HEK293 (cell line): ENCODE measurements at regions not wholly inside any gene's neighbourhood (a gene's known extent, or its start where the extent isn't known, plus 50 kb on each side); places are given as distances from the start of the nearest gene placed in this dataset.

ENCODE experiments used
- CTCF ChIA-PET: fragments of 350-600 bp; formaldehyde crosslinking; extraction: SDS; loops from one replicate; lab custom pipeline; 2021; ENCODE audit warnings: antibody characterized with exemption; lab: Yijun Ruan, JAX
- POLR2A ChIA-PET: fragments of 300-600 bp; formaldehyde crosslinking; extraction: SDS; loops from one replicate; lab custom pipeline; 2020; ENCODE audit warnings: antibody characterized with exemption, inconsistent platforms; lab: Yijun Ruan, JAX
- H3K27ac ChIP-seq: fragments of 200-500 bp; sonication (Bioruptor generic); 2 replicates; pipeline ENCODE4 v1.5.1; 2014; ENCODE audit warnings: low read depth, low read length, control low read depth, inconsistent platforms; ENCODE audit errors: extremely low read depth
- H3K36me3 ChIP-seq, 2 experiments: fragments of 200-500 bp in 1 of 2; sonication (Bioruptor generic) in 1 of 2; 1 replicate in 1 of 2; 2 replicates in 1 of 2; pipeline ENCODE4 v1.5.1; 2014 to 2017; ENCODE audit warnings: inconsistent platforms in 2 of 2, low read length in 2 of 2; ENCODE audit not compliant: control insufficient read depth in 2 of 2, insufficient read depth in 1 of 2
- H3K4me1 ChIP-seq: fragments of 200-500 bp; sonication (Bioruptor generic); 2 replicates; pipeline ENCODE4 v1.5.1; 2014; ENCODE audit warnings: mild to moderate bottlenecking, low read length, inconsistent platforms; ENCODE audit not compliant: control insufficient read depth, insufficient read depth
- H3K4me3 ChIP-seq: 2 replicates; pipeline ENCODE4 v1.5.1; 2011; ENCODE audit warnings: low read depth, mild to moderate bottlenecking, control low read depth, low read length, moderate library complexity
- H3K9me3 ChIP-seq: fragments of 200-500 bp; sonication (Bioruptor generic); 2 replicates; pipeline ENCODE4 v1.5.1; 2014; ENCODE audit warnings: low read depth, low read length, inconsistent platforms; ENCODE audit not compliant: control insufficient read depth, insufficient read depth
- CTCF ChIP-seq: fragments of 450-650 bp; formaldehyde crosslinking; IDR thresholded peaks from 2 replicates; pipeline ENCODE4 v1.5.1; 2016; ENCODE audit warnings: missing biosample characterization, missing genetic modification characterization
- EGR2 ChIP-seq: fragments of 450-650 bp; formaldehyde crosslinking; IDR thresholded peaks from 2 replicates; pipeline ENCODE4 v1.5.1; 2016; ENCODE audit warnings: low read depth, missing biosample characterization, missing genetic modification characterization
- GLI2 ChIP-seq: fragments of 450-650 bp; formaldehyde crosslinking; IDR thresholded peaks from 2 replicates; pipeline ENCODE4; 2017; ENCODE audit warnings: missing biosample characterization, missing genetic modification characterization, low read depth, borderline replicate concordance
- HIC1 ChIP-seq: fragments of 450-650 bp; formaldehyde crosslinking; IDR thresholded peaks from 2 replicates; pipeline ENCODE4 v1.5.1; 2016; ENCODE audit warnings: missing biosample characterization, missing genetic modification characterization
- KLF9 ChIP-seq: fragments of 450-650 bp; formaldehyde crosslinking; IDR thresholded peaks from 2 replicates; pipeline ENCODE4 v1.5.1; 2016; ENCODE audit warnings: missing biosample characterization, missing genetic modification characterization, low read depth
- ZBTB20 ChIP-seq: fragments of 450-650 bp; formaldehyde crosslinking; IDR thresholded peaks from 2 replicates; pipeline ENCODE4 v1.5.1; 2016; ENCODE audit warnings: missing biosample characterization, missing genetic modification characterization
- ZFHX2 ChIP-seq: fragments of 450-650 bp; formaldehyde crosslinking; conservative IDR thresholded peaks from 2 replicates; pipeline ENCODE4 v1.5.1; 2016; ENCODE audit warnings: missing biosample characterization, missing genetic modification characterization
- ZNF112 ChIP-seq: fragments of 450-650 bp; formaldehyde crosslinking; IDR thresholded peaks from 2 replicates; pipeline ENCODE4 v1.5.0; 2017; ENCODE audit warnings: missing biosample characterization, missing genetic modification characterization
- ZNF114 ChIP-seq: fragments of 450-650 bp; formaldehyde crosslinking; IDR thresholded peaks from 2 replicates; pipeline ENCODE4 v1.5.0; 2017; ENCODE audit warnings: missing biosample characterization, missing genetic modification characterization
- ZNF138 ChIP-seq: fragments of 450-650 bp; formaldehyde crosslinking; IDR thresholded peaks from 2 replicates; pipeline ENCODE4 v1.5.1; 2016; ENCODE audit warnings: missing biosample characterization, missing genetic modification characterization, borderline replicate concordance
- ZNF19 ChIP-seq: fragments of 450-650 bp; formaldehyde crosslinking; IDR thresholded peaks from 2 replicates; pipeline ENCODE4; 2016; ENCODE audit warnings: missing biosample characterization, missing genetic modification characterization, low read depth
- ZNF266 ChIP-seq: fragments of 450-650 bp; formaldehyde crosslinking; IDR thresholded peaks from 2 replicates; pipeline ENCODE4 v1.5.1; 2016; ENCODE audit warnings: missing biosample characterization, missing genetic modification characterization, low read depth
- ZNF292 ChIP-seq: fragments of 450-650 bp; formaldehyde crosslinking; IDR thresholded peaks from 2 replicates; pipeline ENCODE4 v1.5.1; 2016; ENCODE audit warnings: low read depth, missing biosample characterization, missing genetic modification characterization, borderline replicate concordance
- ZNF529 ChIP-seq: fragments of 450-650 bp; formaldehyde crosslinking; IDR thresholded peaks from 2 replicates; pipeline ENCODE4 v1.5.1; 2017; ENCODE audit warnings: missing genetic modification characterization, missing biosample characterization; ENCODE audit not compliant: insufficient replicate concordance
- ZNF664 ChIP-seq: fragments of 450-650 bp; formaldehyde crosslinking; IDR thresholded peaks from 2 replicates; pipeline ENCODE4 v1.5.1; 2016; ENCODE audit warnings: missing biosample characterization, missing genetic modification characterization
- ZNF707 ChIP-seq: fragments of 450-650 bp; formaldehyde crosslinking; IDR thresholded peaks from 2 replicates; pipeline ENCODE4 v1.5.1; 2016; ENCODE audit warnings: missing biosample characterization, missing genetic modification characterization
- ZNF791 ChIP-seq: fragments of 450-650 bp; formaldehyde crosslinking; IDR thresholded peaks from 2 replicates; pipeline ENCODE4 v1.5.1; 2016; ENCODE audit warnings: missing biosample characterization, missing genetic modification characterization

- no peak overlapping the region for H3K27ac ChIP-seq
- POLR2A ChIA-PET: no interaction called here
- TF ChIP-seq ZBTB20 (tag by site-specific recombination): no peak
- no peak for TF ChIP-seq GLI2
- TF ChIP-seq ZNF664 (tag by site-specific recombination): no peak
- no peak for TF ChIP-seq ZNF707
- no peak for TF ChIP-seq ZNF138 (tag by site-specific recombination)
- TF ChIP-seq CTCF (tag by site-specific recombination): no peak
- TF ChIP-seq ZNF791: no peak
- no peak for TF ChIP-seq ZNF112
- no peak overlapping the region for H3K4me3 ChIP-seq
- no peaks in the 10 kb centered on the region for H3K9me3 ChIP-seq
- no peaks in the 10 kb centered on the region for H3K36me3 ChIP-seq
- CTCF ChIA-PET: interaction anchor here (0.7 kb wide), 1 partner anchor 14 kb away, joined by 3 read pairs; no protein-coding TSS in a partner anchor
- H3K4me1 ChIP-seq: no peaks in the 10 kb centered on the region
These were observed 250.7 kb upstream of the SALL3 start for GRCh38 chr18:78728784-78729467.

- ChIA-PET CTCF (no interaction called here), POLR2A (no interaction called here)
- no peaks in the 10 kb centered on the region for H3K4me1 ChIP-seq
- no peaks in the 10 kb centered on the region for H3K36me3 ChIP-seq
- TF ChIP-seq ZFHX2 (tag by site-specific recombination) (peak; percentile 64), ZNF266 (tag by site-specific recombination) (no peak), EGR2 (tag by site-specific recombination) (peak; percentile 54), HIC1 (tag by site-specific recombination) (no peak)
- H3K9me3 ChIP-seq: no peaks in the 10 kb centered on the region
- H3K4me3 ChIP-seq: no peak overlapping the region
- H3K27ac ChIP-seq: no peak overlapping the region
These were observed 249.1 kb upstream of the SALL3 start for GRCh38 chr18:78730546-78730945.

GRCh38 chr18:78731016-78731397 lies 248.6 kb upstream of the SALL3 start:
- H3K4me1 ChIP-seq: no peaks in the 10 kb centered on the region
- POLR2A ChIA-PET: no interaction called here
- no peak overlapping the region for H3K4me3 ChIP-seq
- CTCF ChIA-PET: no interaction called here
- H3K9me3 ChIP-seq: no peaks in the 10 kb centered on the region
- no peak overlapping the region for H3K27ac ChIP-seq
- no peaks in the 10 kb centered on the region for H3K36me3 ChIP-seq
- TF ChIP-seq ZNF19 (tag by site-specific recombination) (no peak), KLF9 (tag by site-specific recombination) (no peak), ZNF529 (tag by site-specific recombination) (no peak), ZNF114 (no peak), ZNF292 (no peak)
